Hepatocyte (in vitro differentiated cells): ENCODE measurements at regions not wholly inside any gene's neighbourhood (a gene's known extent, or its start where the extent isn't known, plus 50 kb on each side); places are given as distances from the start of the nearest gene placed in this dataset.

Source experiments
- DNase-seq: peaks from one replicate; pipeline ENCODE4 v3.0.0-alpha.2; 2016; ENCODE audit warnings: low spot score
- H2AFZ ChIP-seq: fragments of 200-600 bp; sonication (generic); 2 replicates; pipeline ENCODE4 v1.6.0; 2016; ENCODE audit warnings: antibody characterized with exemption, mild to moderate bottlenecking
- H3K27ac ChIP-seq: fragments of 200-600 bp; sonication (generic); 2 replicates; pipeline ENCODE4 v1.5.1; 2016; ENCODE audit warnings: mild to moderate bottlenecking
- H3K27me3 ChIP-seq: fragments of 200-600 bp; sonication (generic); 2 replicates; pipeline ENCODE4 v1.6.1; 2016
- H3K36me3 ChIP-seq: fragments of 200-600 bp; sonication (generic); replicated peaks from 2 replicates; pipeline ENCODE4 v1.5.1; 2016; ENCODE audit warnings: low read depth; ENCODE audit not compliant: insufficient read depth
- H3K4me1 ChIP-seq: fragments of 200-600 bp; sonication (generic); 2 replicates; pipeline ENCODE4 v1.5.1; 2016; ENCODE audit warnings: mild to moderate bottlenecking, moderate library complexity; ENCODE audit not compliant: insufficient read depth
- H3K4me2 ChIP-seq: fragments of 200-600 bp; sonication (generic); 2 replicates; pipeline ENCODE4 v1.6.0; 2016
- H3K4me3 ChIP-seq: fragments of 200-600 bp; sonication (generic); 2 replicates; pipeline ENCODE4 v1.5.1; 2016; ENCODE audit warnings: mild to moderate bottlenecking
- H3K79me2 ChIP-seq: fragments of 200-600 bp; sonication (generic); 2 replicates; pipeline ENCODE4 v1.6.0; 2017; ENCODE audit warnings: mild to moderate bottlenecking
- H3K9me2 ChIP-seq: fragments of 200-600 bp; sonication (generic); replicated peaks from 2 replicates; pipeline ENCODE4 v1.6.0; 2017; ENCODE audit warnings: mild to moderate bottlenecking; ENCODE audit not compliant: insufficient read depth
- H3K9me3 ChIP-seq: fragments of 200-600 bp; sonication (generic); 2 replicates; pipeline ENCODE4 v1.5.1; 2016; ENCODE audit warnings: low read depth, mild to moderate bottlenecking
- H4K20me1 ChIP-seq: fragments of 200-600 bp; sonication (generic); 2 replicates; pipeline ENCODE4 v1.6.0; 2016; ENCODE audit warnings: mild to moderate bottlenecking; ENCODE audit not compliant: insufficient read depth, poor library complexity, severe bottlenecking
- EZH2 ChIP-seq: fragments of 200-600 bp; sonication (generic); IDR thresholded peaks from 2 replicates; pipeline ENCODE4 v1.6.1; 2016; ENCODE audit warnings: antibody characterized with exemption, mild to moderate bottlenecking, borderline replicate concordance
- EZH2phosphoT487 ChIP-seq: fragments of 200-600 bp; sonication (generic); IDR thresholded peaks from one replicate; pipeline ENCODE4 v1.6.1; 2018; ENCODE audit warnings: antibody characterized with exemption, mild to moderate bottlenecking, low read depth, moderate library complexity; ENCODE audit not compliant: unreplicated experiment, severe bottlenecking
- WGBS: methylation state at CpG from one replicate; pipeline ENCODE4 v1.1.6; 2016; ENCODE audit warnings: low lambda C conversion rate; ENCODE audit errors: missing lambda C conversion rate; 5-methylcytosine and 5-hydroxymethylcytosine counted together
- TF ChIP-seq, protein P1 (sequence below): fragments of 200-600 bp; sonication (generic); IDR thresholded peaks from 2 replicates; pipeline ENCODE4 v1.5.1; 2016; ENCODE audit warnings: antibody characterized with exemption, mild to moderate bottlenecking; ENCODE audit not compliant: poor library complexity

DNA sequence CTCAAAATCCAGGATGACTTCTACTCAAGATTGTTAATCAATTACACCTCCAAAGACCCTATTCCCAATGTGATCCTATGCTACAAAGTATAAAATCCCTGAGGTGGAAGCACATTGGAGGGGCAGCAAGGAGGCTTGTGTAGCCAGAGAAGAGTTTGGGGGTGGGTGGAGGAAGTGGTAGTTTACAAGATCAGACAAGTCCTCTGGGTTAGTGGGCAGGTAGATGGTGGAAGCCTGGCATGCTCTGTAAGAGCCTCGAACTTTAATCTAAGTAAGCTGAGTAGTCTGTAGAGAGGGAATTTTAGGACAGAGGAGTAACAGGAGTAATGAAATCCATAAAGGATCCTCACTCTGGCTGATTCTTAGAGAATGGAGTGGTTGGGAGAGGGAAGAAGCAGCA lies 65.0 kb upstream of the KCTD3 start:
- no peaks in the 10 kb centered on the region for H3K79me2 ChIP-seq
- H3K4me3 ChIP-seq: no peak overlapping the region
- H3K27ac ChIP-seq: no peak overlapping the region
- DNase-seq: no peak
- H3K4me2 ChIP-seq: no peak overlapping the region
- no peak overlapping the region for H2AFZ ChIP-seq
- no peaks in the 10 kb centered on the region for H3K36me3 ChIP-seq
- WGBS: 91% methylated on average over 1 of the region's 1 CpG
- no peaks in the 10 kb centered on the region for H3K27me3 ChIP-seq
- TF ChIP-seq EZH2phosphoT487: no peak
- TF ChIP-seq, protein P1, sequence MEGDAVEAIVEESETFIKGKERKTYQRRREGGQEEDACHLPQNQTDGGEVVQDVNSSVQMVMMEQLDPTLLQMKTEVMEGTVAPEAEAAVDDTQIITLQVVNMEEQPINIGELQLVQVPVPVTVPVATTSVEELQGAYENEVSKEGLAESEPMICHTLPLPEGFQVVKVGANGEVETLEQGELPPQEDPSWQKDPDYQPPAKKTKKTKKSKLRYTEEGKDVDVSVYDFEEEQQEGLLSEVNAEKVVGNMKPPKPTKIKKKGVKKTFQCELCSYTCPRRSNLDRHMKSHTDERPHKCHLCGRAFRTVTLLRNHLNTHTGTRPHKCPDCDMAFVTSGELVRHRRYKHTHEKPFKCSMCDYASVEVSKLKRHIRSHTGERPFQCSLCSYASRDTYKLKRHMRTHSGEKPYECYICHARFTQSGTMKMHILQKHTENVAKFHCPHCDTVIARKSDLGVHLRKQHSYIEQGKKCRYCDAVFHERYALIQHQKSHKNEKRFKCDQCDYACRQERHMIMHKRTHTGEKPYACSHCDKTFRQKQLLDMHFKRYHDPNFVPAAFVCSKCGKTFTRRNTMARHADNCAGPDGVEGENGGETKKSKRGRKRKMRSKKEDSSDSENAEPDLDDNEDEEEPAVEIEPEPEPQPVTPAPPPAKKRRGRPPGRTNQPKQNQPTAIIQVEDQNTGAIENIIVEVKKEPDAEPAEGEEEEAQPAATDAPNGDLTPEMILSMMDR: no peak
- TF ChIP-seq EZH2: no peak
- no peaks in the 10 kb centered on the region for H4K20me1 ChIP-seq
- H3K9me3 ChIP-seq: no peaks in the 10 kb centered on the region
- no peaks in the 10 kb centered on the region for H3K4me1 ChIP-seq
- no peaks in the 10 kb centered on the region for H3K9me2 ChIP-seq

DNA sequence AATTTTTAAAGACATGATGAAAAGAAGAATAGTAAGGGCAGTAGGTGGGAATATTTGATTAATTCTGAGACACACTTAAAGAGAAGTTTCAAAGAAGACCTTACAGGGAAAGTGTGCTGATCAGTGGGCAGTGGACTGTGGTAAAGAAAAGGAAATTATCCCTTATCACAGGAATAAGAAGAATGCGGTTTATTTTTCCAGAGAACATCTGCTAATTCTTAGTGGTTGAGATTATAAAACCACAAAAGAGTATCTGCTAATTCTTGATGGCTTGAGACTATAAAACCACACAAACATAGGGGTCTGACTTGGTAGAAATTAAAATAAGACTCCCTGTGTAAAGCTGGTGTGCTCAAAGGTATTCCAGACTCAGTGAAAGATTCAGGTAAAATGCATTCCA lies 60.0 kb upstream of the KCTD3 start:
- Histone ChIP-seq H2AFZ (no peak overlapping the region), H3K4me2 (no peak overlapping the region), H3K36me3 (no peaks in the 10 kb centered on the region), H3K27me3 (no peaks in the 10 kb centered on the region), H3K27ac (no peak overlapping the region), H4K20me1 (no peaks in the 10 kb centered on the region), H3K79me2 (no peaks in the 10 kb centered on the region), H3K9me2 (no peaks in the 10 kb centered on the region), H3K4me1 (no peaks in the 10 kb centered on the region), H3K9me3 (no peaks in the 10 kb centered on the region), H3K4me3 (no peak overlapping the region)
- no peak for DNase-seq
- WGBS: 59% methylated on average over 1 of the region's 1 CpG
- TF ChIP-seq, protein P1: no peak
- TF ChIP-seq EZH2phosphoT487 (no peak), EZH2 (no peak)

- no peaks in the 10 kb centered on the region for H3K36me3 ChIP-seq
- H2AFZ ChIP-seq: no peak overlapping the region
- H3K79me2 ChIP-seq: no peaks in the 10 kb centered on the region
- H3K27ac ChIP-seq: no peak overlapping the region
- no peaks in the 10 kb centered on the region for H3K27me3 ChIP-seq
- 73% methylated on average over 3 of the region's 3 CpGs for WGBS
- TF ChIP-seq, protein P1: no peak
- no peak for TF ChIP-seq EZH2
- TF ChIP-seq EZH2phosphoT487: no peak
- H3K4me3 ChIP-seq: no peak overlapping the region
- H4K20me1 ChIP-seq: no peaks in the 10 kb centered on the region
- H3K9me3 ChIP-seq: no peaks in the 10 kb centered on the region
- DNase-seq: no peak
- no peaks in the 10 kb centered on the region for H3K4me1 ChIP-seq
- no peaks in the 10 kb centered on the region for H3K9me2 ChIP-seq
- H3K4me2 ChIP-seq: no peak overlapping the region
Observed at GRCh38 chr1:215508311-215508710, 58.8 kb upstream of the KCTD3 start.
